Smooth muscle cell (in vitro differentiated cells): ENCODE measurements at regions not wholly inside any gene's neighbourhood (a gene's known extent, or its start where the extent isn't known, plus 50 kb on each side); places are given as distances from the start of the nearest gene placed in this dataset.

ENCODE experiments used
- DNase-seq: peaks from one replicate; lab custom pipeline; 2025; ENCODE audit not compliant: unreplicated experiment; lab: John Stamatoyannopoulos, UW
- H2AFZ ChIP-seq: fragments of 200-600 bp; sonication (generic); 2 replicates; pipeline ENCODE4 v1.6.0; 2016; ENCODE audit warnings: antibody characterized with exemption, low read depth, mild to moderate bottlenecking
- H3F3A ChIP-seq: fragments of 200-600 bp; sonication (generic); 2 replicates; pipeline ENCODE4 v1.6.0; 2017; ENCODE audit warnings: antibody characterized with exemption, low read depth
- H3K27ac ChIP-seq: fragments of 200-600 bp; sonication (generic); 2 replicates; pipeline ENCODE4 v1.5.1; 2016; ENCODE audit warnings: low read depth, mild to moderate bottlenecking
- H3K27me3 ChIP-seq: fragments of 200-600 bp; sonication (generic); 2 replicates; pipeline ENCODE4 v1.6.1; 2016; ENCODE audit warnings: low read depth, mild to moderate bottlenecking
- H3K36me3 ChIP-seq: fragments of 200-600 bp; sonication (generic); 2 replicates; pipeline ENCODE4 v1.5.1; 2016; ENCODE audit warnings: low read depth
- H3K4me1 ChIP-seq: fragments of 200-600 bp; sonication (generic); 2 replicates; pipeline ENCODE4 v1.5.1; 2016; ENCODE audit warnings: low read depth
- H3K4me2 ChIP-seq: fragments of 200-600 bp; sonication (generic); 2 replicates; pipeline ENCODE4 v1.6.0; 2016; ENCODE audit warnings: mild to moderate bottlenecking
- H3K4me3 ChIP-seq: fragments of 200-600 bp; sonication (generic); 2 replicates; pipeline ENCODE4 v1.5.1; 2016; ENCODE audit warnings: mild to moderate bottlenecking
- H3K79me2 ChIP-seq: fragments of 200-600 bp; sonication (generic); 2 replicates; pipeline ENCODE4 v1.6.0; 2016; ENCODE audit warnings: low read depth, mild to moderate bottlenecking
- H3K9ac ChIP-seq: fragments of 200-600 bp; sonication (generic); 2 replicates; pipeline ENCODE4 v1.6.0; 2016; ENCODE audit warnings: low read depth
- H3K9me3 ChIP-seq: fragments of 200-600 bp; sonication (generic); replicated peaks from 2 replicates; pipeline ENCODE4 v1.5.1; 2016; ENCODE audit warnings: low read depth
- H4K20me1 ChIP-seq: fragments of 200-600 bp; sonication (generic); 2 replicates; pipeline ENCODE4 v1.6.0; 2016; ENCODE audit warnings: low read depth
- CTCF ChIP-seq: fragments of 200-600 bp; sonication (generic); IDR thresholded peaks from 2 replicates; pipeline ENCODE4 v1.5.1; 2017; ENCODE audit warnings: borderline replicate concordance, mild to moderate bottlenecking, antibody characterized with exemption; ENCODE audit not compliant: insufficient read depth, poor library complexity, severe bottlenecking
- WGBS: methylation state at CpG from one replicate; pipeline ENCODE4 v1.1.7; 2016; ENCODE audit warnings: low lambda C conversion rate; 5-methylcytosine and 5-hydroxymethylcytosine counted together

GRCh38 chr2:123512547-123512946 is 512.5 kb upstream of the CNTNAP5 start:
- Histone ChIP-seq H3K9ac (no peak overlapping the region), H3K27me3 (no peaks in the 10 kb centered on the region), H3K4me3 (no peak overlapping the region), H3K36me3 (no peaks in the 10 kb centered on the region), H4K20me1 (no peaks in the 10 kb centered on the region), H3K4me2 (no peak overlapping the region), H3K79me2 (no peaks in the 10 kb centered on the region), H3K4me1 (peaks cover 5% of the 10 kb centered on the region), H3K9me3 (no peaks in the 10 kb centered on the region), H2AFZ (no peak overlapping the region), H3K27ac (no peak overlapping the region), H3F3A (no peaks in the 10 kb centered on the region)
- no peak for DNase-seq
- TF ChIP-seq CTCF: no peak
- 78% methylated on average over 7 of the region's 7 CpGs for WGBS

- no peak overlapping the region for H3K4me2 ChIP-seq
- no peak overlapping the region for H3K27ac ChIP-seq
- H4K20me1 ChIP-seq: no peaks in the 10 kb centered on the region
- peaks cover 5% of the 10 kb centered on the region for H3K4me1 ChIP-seq
- no peak overlapping the region for H3K9ac ChIP-seq
- H3K9me3 ChIP-seq: no peaks in the 10 kb centered on the region
- H3K27me3 ChIP-seq: no peaks in the 10 kb centered on the region
- DNase-seq: no peak
- no peak overlapping the region for H2AFZ ChIP-seq
- no peak for TF ChIP-seq CTCF
- H3F3A ChIP-seq: no peaks in the 10 kb centered on the region
- 36% methylated on average over 1 of the region's 1 CpG for WGBS
- H3K79me2 ChIP-seq: no peaks in the 10 kb centered on the region
- no peak overlapping the region for H3K4me3 ChIP-seq
- H3K36me3 ChIP-seq: no peaks in the 10 kb centered on the region
Measured at GRCh38 chr2:123513351-123513750, 511.7 kb upstream of the CNTNAP5 start.

GRCh38 chr2:123514613-123515207 is 510.4 kb upstream of the CNTNAP5 start:
- no peak overlapping the region for H3K27ac ChIP-seq
- H3K4me3 ChIP-seq: no peak overlapping the region
- H4K20me1 ChIP-seq: no peaks in the 10 kb centered on the region
- H3K36me3 ChIP-seq: no peaks in the 10 kb centered on the region
- no peaks in the 10 kb centered on the region for H3F3A ChIP-seq
- H3K9ac ChIP-seq: no peak overlapping the region
- no peak for TF ChIP-seq CTCF
- H2AFZ ChIP-seq: no peak overlapping the region
- H3K9me3 ChIP-seq: no peaks in the 10 kb centered on the region
- no peaks in the 10 kb centered on the region for H3K27me3 ChIP-seq
- H3K4me1 ChIP-seq: peaks cover 5% of the 10 kb centered on the region
- no peak overlapping the region for H3K4me2 ChIP-seq
- H3K79me2 ChIP-seq: no peaks in the 10 kb centered on the region
- WGBS: 72% methylated on average over 9 of the region's 9 CpGs
- no peak for DNase-seq

GRCh38 chr2:123518367-123518766 is 506.7 kb upstream of the CNTNAP5 start:
- no peaks in the 10 kb centered on the region for H3K27me3 ChIP-seq
- H3K9ac ChIP-seq: no peak overlapping the region
- no peaks in the 10 kb centered on the region for H3K79me2 ChIP-seq
- H3K36me3 ChIP-seq: no peaks in the 10 kb centered on the region
- WGBS: 80% methylated on average over 3 of the region's 3 CpGs
- H4K20me1 ChIP-seq: no peaks in the 10 kb centered on the region
- no peaks in the 10 kb centered on the region for H3F3A ChIP-seq
- no peak overlapping the region for H3K27ac ChIP-seq
- TF ChIP-seq CTCF: no peak
- DNase-seq: no peak
- peaks cover 5% of the 10 kb centered on the region for H3K4me1 ChIP-seq
- H3K4me3 ChIP-seq: no peak overlapping the region
- no peaks in the 10 kb centered on the region for H3K9me3 ChIP-seq
- no peak overlapping the region for H2AFZ ChIP-seq
- no peak overlapping the region for H3K4me2 ChIP-seq
